ENCODE measurements at regions not wholly inside any gene's neighbourhood (a gene's known extent, or its start where the extent isn't known, plus 50 kb on each side); places are given as distances from the start of the nearest gene placed in this dataset.

- H3K36me3 ChIP-seq (replicated peaks; ENCODE audit: low read depth, low read length), result no peaks in the 10 kb centered on the region
- no peak overlapping the region for H3K27ac ChIP-seq (ENCODE audit: low read length)
- H2AFZ ChIP-seq (ENCODE audit: low read depth, low read length), result no peak overlapping the region
- H3K9me3 ChIP-seq (ENCODE audit: insufficient read depth, low read length), result no peaks in the 10 kb centered on the region
- H3K4me1 ChIP-seq (ENCODE audit: low read length), result no peaks in the 10 kb centered on the region
- no peaks in the 10 kb centered on the region for H4K20me1 ChIP-seq (ENCODE audit: insufficient read depth, low read length)
- TF ChIP-seq EZH2phosphoT487 (IDR thresholded peaks at IDR 0.05; ENCODE audit: low read depth) (no peak), CTCF (IDR thresholded peaks at IDR 0.05; ENCODE audit: low read depth, low read length) (no peak)
- H3K4me3 ChIP-seq (ENCODE audit: low read length), result no peak overlapping the region
- no peaks in the 10 kb centered on the region for H3K27me3 ChIP-seq (ENCODE audit: low read depth, low read length)
- no peaks in the 10 kb centered on the region for H3K79me2 ChIP-seq (ENCODE audit: low read length)
- H3K4me2 ChIP-seq (ENCODE audit: low read length), result no peak overlapping the region
- H3K9ac ChIP-seq (ENCODE audit: low read length), result no peak overlapping the region
These were observed 431.9 kb upstream of the MANEA start for GRCh38 chr6:95145457-95145856.

GRCh38 chr6:95159557-95159956 is 417.8 kb upstream of the MANEA start:
- Histone ChIP-seq H2AFZ (ENCODE audit: low read depth, low read length) (no peak overlapping the region), H3K79me2 (ENCODE audit: low read length) (no peaks in the 10 kb centered on the region), H3K9ac (ENCODE audit: low read length) (no peak overlapping the region), H3K27ac (ENCODE audit: low read length) (no peak overlapping the region), H3K36me3 (replicated peaks; ENCODE audit: low read depth, low read length) (no peaks in the 10 kb centered on the region), H3K4me1 (ENCODE audit: low read length) (no peaks in the 10 kb centered on the region), H3K27me3 (ENCODE audit: low read depth, low read length) (no peaks in the 10 kb centered on the region), H3K4me2 (ENCODE audit: low read length) (no peak overlapping the region), H3K9me3 (ENCODE audit: insufficient read depth, low read length) (no peaks in the 10 kb centered on the region), H3K4me3 (ENCODE audit: low read length) (no peak overlapping the region), H4K20me1 (ENCODE audit: insufficient read depth, low read length) (no peaks in the 10 kb centered on the region)
- no peak for TF ChIP-seq CTCF (IDR thresholded peaks at IDR 0.05; ENCODE audit: low read depth, low read length)
- no peak for TF ChIP-seq EZH2phosphoT487 (IDR thresholded peaks at IDR 0.05; ENCODE audit: low read depth)

GRCh38 chr6:95169775-95170174 is 407.6 kb upstream of the MANEA start:
- Histone ChIP-seq H3K4me2 (ENCODE audit: low read length) (no peak overlapping the region), H3K4me3 (ENCODE audit: low read length) (no peak overlapping the region), H3K27me3 (ENCODE audit: low read depth, low read length) (no peaks in the 10 kb centered on the region), H3K4me1 (ENCODE audit: low read length) (no peaks in the 10 kb centered on the region), H3K27ac (ENCODE audit: low read length) (no peak overlapping the region), H2AFZ (ENCODE audit: low read depth, low read length) (no peak overlapping the region), H4K20me1 (ENCODE audit: insufficient read depth, low read length) (no peaks in the 10 kb centered on the region), H3K36me3 (replicated peaks; ENCODE audit: low read depth, low read length) (no peaks in the 10 kb centered on the region), H3K9me3 (ENCODE audit: insufficient read depth, low read length) (no peaks in the 10 kb centered on the region), H3K9ac (ENCODE audit: low read length) (no peak overlapping the region), H3K79me2 (ENCODE audit: low read length) (no peaks in the 10 kb centered on the region)
- TF ChIP-seq EZH2phosphoT487 (IDR thresholded peaks at IDR 0.05; ENCODE audit: low read depth), result no peak

GRCh38 chr6:95175927-95176675 is 401.2 kb upstream of the MANEA start:
- H3K79me2 ChIP-seq (ENCODE audit: low read length), result no peaks in the 10 kb centered on the region
- no peak overlapping the region for H3K4me3 ChIP-seq (ENCODE audit: low read length)
- no peak overlapping the region for H3K27ac ChIP-seq (ENCODE audit: low read length)
- no peaks in the 10 kb centered on the region for H3K4me1 ChIP-seq (ENCODE audit: low read length)
- no peak overlapping the region for H2AFZ ChIP-seq (ENCODE audit: low read depth, low read length)
- no peaks in the 10 kb centered on the region for H4K20me1 ChIP-seq (ENCODE audit: insufficient read depth, low read length)
- no peak overlapping the region for H3K9ac ChIP-seq (ENCODE audit: low read length)
- TF ChIP-seq CTCF (IDR thresholded peaks at IDR 0.05; ENCODE audit: low read depth, low read length), result no peak
- no peak for TF ChIP-seq EZH2phosphoT487 (IDR thresholded peaks at IDR 0.05; ENCODE audit: low read depth)
- no peaks in the 10 kb centered on the region for H3K9me3 ChIP-seq (ENCODE audit: insufficient read depth, low read length)
- no peak overlapping the region for H3K4me2 ChIP-seq (ENCODE audit: low read length)
- H3K36me3 ChIP-seq (replicated peaks; ENCODE audit: low read depth, low read length), result no peaks in the 10 kb centered on the region
- H3K27me3 ChIP-seq (ENCODE audit: low read depth, low read length), result no peaks in the 10 kb centered on the region
